Endodermal cell (in vitro differentiated cells): ENCODE measurements at regions not wholly inside any gene's neighbourhood (a gene's known extent, or its start where the extent isn't known, plus 50 kb on each side); places are given as distances from the start of the nearest gene placed in this dataset.
A peak's percentile ranks its signal among the peaks of the same experiment; 100 is the strongest.

ENCODE experiments used
- DNase-seq: peaks from one replicate; pipeline ENCODE4 v3.0.0-alpha.2; 2017
- H3K27ac ChIP-seq: 2 replicates; pipeline ENCODE4 v1.5.1; 2013; ENCODE audit warnings: mild to moderate bottlenecking, low read depth, low read length, moderate library complexity
- H3K27me3 ChIP-seq: 2 replicates; pipeline ENCODE4 v1.6.1; 2013; ENCODE audit warnings: mild to moderate bottlenecking, low read length, moderate library complexity; ENCODE audit not compliant: insufficient read depth, control insufficient read depth, poor library complexity, severe bottlenecking
- H3K36me3 ChIP-seq: 2 replicates; pipeline ENCODE4 v1.7.0; 2013; ENCODE audit warnings: mild to moderate bottlenecking, low read length, moderate library complexity; ENCODE audit not compliant: control insufficient read depth, insufficient read depth
- H3K4me1 ChIP-seq: one replicate; pipeline ENCODE4 v1.7.0; 2013; ENCODE audit warnings: low read length; ENCODE audit not compliant: control insufficient read depth, insufficient read depth
- H3K4me3 ChIP-seq: 2 replicates; pipeline ENCODE4 v1.5.1; 2013; ENCODE audit warnings: mild to moderate bottlenecking, low read length, moderate library complexity
- H3K9ac ChIP-seq: 2 replicates; pipeline ENCODE4 v1.6.1; 2013; ENCODE audit warnings: mild to moderate bottlenecking, low read length, moderate library complexity; ENCODE audit not compliant: poor library complexity, severe bottlenecking; ENCODE audit errors: extremely low read depth
- H3K9me3 ChIP-seq: 2 replicates; pipeline ENCODE4 v1.6.1; 2013; ENCODE audit warnings: mild to moderate bottlenecking, low read length, moderate library complexity; ENCODE audit not compliant: control insufficient read depth
- H3K27ac Mint-ChIP-seq: 2 replicates; pipeline ENCODE4 v1.8.0; 2020; ENCODE audit warnings: mixed read lengths
- H3K27me3 Mint-ChIP-seq: 2 replicates; pipeline ENCODE4 v1.8.0; 2021; ENCODE audit warnings: mild to moderate bottlenecking, mixed read lengths; ENCODE audit not compliant: insufficient read depth
- H3K36me3 Mint-ChIP-seq: 2 replicates; pipeline ENCODE4 v1.8.0; 2020; ENCODE audit warnings: low read depth, mixed read lengths
- H3K4me1 Mint-ChIP-seq: 2 replicates; pipeline ENCODE4 v1.8.0; 2020; ENCODE audit warnings: mixed read lengths
- H3K4me3 Mint-ChIP-seq: 2 replicates; pipeline ENCODE4 v1.8.0; 2020; ENCODE audit warnings: mild to moderate bottlenecking, moderate library complexity, mixed read lengths
- H3K9me3 Mint-ChIP-seq: 2 replicates; pipeline ENCODE4 v1.8.0; 2020; ENCODE audit warnings: mild to moderate bottlenecking, mixed read lengths
- CTCF ChIP-seq: fragments of 200-600 bp; sonication (generic); conservative IDR thresholded peaks from 2 replicates; pipeline ENCODE4 v1.5.0; 2021; ENCODE audit warnings: antibody characterized with exemption, mild to moderate bottlenecking
- WGBS, 2 experiments: methylation state at CpG; one replicate each; pipeline versions ENCODE4 v1.1.5 to v1.1.7; 2013; ENCODE audit warnings: missing lambda C conversion rate in 2 of 2, mixed read lengths in 1 of 2; ENCODE audit not compliant: insufficient coverage in 1 of 2, insufficient read length in 1 of 2; 5-methylcytosine and 5-hydroxymethylcytosine counted together

DNA sequence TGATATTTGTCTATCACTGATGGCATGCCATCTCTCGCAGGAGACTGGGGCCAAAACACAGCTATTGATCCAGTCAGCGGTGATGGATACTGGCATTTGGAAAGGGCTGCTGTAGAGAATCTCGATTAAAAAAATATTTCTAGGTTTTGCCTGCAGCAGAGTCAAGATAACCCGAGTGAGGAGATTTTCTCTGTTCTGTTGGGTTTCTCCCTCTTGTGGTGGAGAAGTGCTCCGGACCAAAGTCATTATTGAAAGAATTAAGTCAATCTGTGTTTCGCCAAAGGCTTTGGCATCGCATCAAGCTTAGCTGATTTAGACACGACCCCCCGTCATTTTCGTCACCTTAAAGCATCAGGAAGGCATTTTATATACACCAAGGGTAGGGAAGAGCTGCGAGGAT, 97.1 kb upstream of the IRX2 start:
- Histone ChIP-seq H3K9me3 (no peaks in the 10 kb centered on the region), H3K27me3 (no peaks in the 10 kb centered on the region), H3K4me3 (no peak overlapping the region), H3K9ac (no peak overlapping the region), H3K4me1 (no peaks in the 10 kb centered on the region), H3K36me3 (no peaks in the 10 kb centered on the region), H3K27ac (no peak overlapping the region)
- WGBS, 2 experiments: 84 to 90% methylated on average over 10 to 11 of the region's 11 CpGs
- TF ChIP-seq CTCF: peak; percentile 69
- DNase-seq: no peak
- Mint-ChIP-seq H3K4me1 (no peaks in the 10 kb centered on the region), H3K4me3 (no peak overlapping the region), H3K36me3 (no peaks in the 10 kb centered on the region), H3K9me3 (no peaks in the 10 kb centered on the region), H3K27me3 (no peaks in the 10 kb centered on the region), H3K27ac (no peak overlapping the region)

GRCh38 chr5:2847608-2848007, 96.1 kb upstream of the IRX2 start:
- Mint-ChIP-seq H3K36me3 (no peaks in the 10 kb centered on the region), H3K4me3 (no peak overlapping the region), H3K4me1 (no peaks in the 10 kb centered on the region), H3K27me3 (no peaks in the 10 kb centered on the region), H3K9me3 (no peaks in the 10 kb centered on the region), H3K27ac (no peak overlapping the region)
- Histone ChIP-seq H3K4me3 (no peak overlapping the region), H3K27me3 (no peaks in the 10 kb centered on the region), H3K27ac (no peak overlapping the region), H3K36me3 (no peaks in the 10 kb centered on the region), H3K4me1 (no peaks in the 10 kb centered on the region), H3K9ac (no peak overlapping the region), H3K9me3 (no peaks in the 10 kb centered on the region)
- WGBS, 2 experiments: 94 to 95% methylated on average over 3 to 11 of the region's 11 CpGs
- no peak for DNase-seq
- no peak for TF ChIP-seq CTCF

- H3K27ac ChIP-seq: no peak overlapping the region
- no peaks in the 10 kb centered on the region for H3K4me1 Mint-ChIP-seq
- no peaks in the 10 kb centered on the region for H3K36me3 Mint-ChIP-seq
- no peak overlapping the region for H3K4me3 ChIP-seq
- H3K27me3 ChIP-seq: no peaks in the 10 kb centered on the region
- no peak overlapping the region for H3K27ac Mint-ChIP-seq
- H3K9ac ChIP-seq: no peak overlapping the region
- H3K27me3 Mint-ChIP-seq: no peaks in the 10 kb centered on the region
- WGBS, 2 experiments: 89 to 93% methylated on average over 4 to 5 of the region's 5 CpGs
- TF ChIP-seq CTCF: no peak
- no peak for DNase-seq
- H3K9me3 Mint-ChIP-seq: no peaks in the 10 kb centered on the region
- no peaks in the 10 kb centered on the region for H3K36me3 ChIP-seq
- H3K9me3 ChIP-seq: no peaks in the 10 kb centered on the region
- H3K4me3 Mint-ChIP-seq: no peak overlapping the region
- H3K4me1 ChIP-seq: no peaks in the 10 kb centered on the region
These were observed 89.7 kb upstream of the IRX2 start for GRCh38 chr5:2841208-2841607.
